ENCODE measurements at regions not wholly inside any gene's neighbourhood (a gene's known extent, or its start where the extent isn't known, plus 50 kb on each side); places are given as distances from the start of the nearest gene placed in this dataset.

DNA sequence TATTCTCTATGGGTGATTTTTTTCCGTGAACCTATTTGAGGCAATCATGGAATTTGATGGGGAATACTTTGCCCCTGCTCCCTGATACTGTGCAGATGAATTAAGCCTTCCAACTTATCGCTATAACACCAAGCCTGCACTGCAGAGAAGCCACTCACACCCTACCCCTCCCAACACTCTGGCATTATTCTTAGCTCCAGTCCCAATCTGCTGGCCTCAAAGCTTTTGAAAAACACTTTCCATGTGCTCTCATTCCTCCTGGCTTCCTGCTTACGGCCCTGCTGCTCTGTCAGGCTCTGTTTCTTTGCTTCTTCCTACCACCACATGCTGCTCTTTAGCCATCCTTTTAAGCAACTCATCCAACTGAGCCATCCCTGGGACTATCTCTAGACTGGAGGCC lies 327.8 kb upstream of the SLCO3A1 start:
- TF ChIP-seq, protein P1, sequence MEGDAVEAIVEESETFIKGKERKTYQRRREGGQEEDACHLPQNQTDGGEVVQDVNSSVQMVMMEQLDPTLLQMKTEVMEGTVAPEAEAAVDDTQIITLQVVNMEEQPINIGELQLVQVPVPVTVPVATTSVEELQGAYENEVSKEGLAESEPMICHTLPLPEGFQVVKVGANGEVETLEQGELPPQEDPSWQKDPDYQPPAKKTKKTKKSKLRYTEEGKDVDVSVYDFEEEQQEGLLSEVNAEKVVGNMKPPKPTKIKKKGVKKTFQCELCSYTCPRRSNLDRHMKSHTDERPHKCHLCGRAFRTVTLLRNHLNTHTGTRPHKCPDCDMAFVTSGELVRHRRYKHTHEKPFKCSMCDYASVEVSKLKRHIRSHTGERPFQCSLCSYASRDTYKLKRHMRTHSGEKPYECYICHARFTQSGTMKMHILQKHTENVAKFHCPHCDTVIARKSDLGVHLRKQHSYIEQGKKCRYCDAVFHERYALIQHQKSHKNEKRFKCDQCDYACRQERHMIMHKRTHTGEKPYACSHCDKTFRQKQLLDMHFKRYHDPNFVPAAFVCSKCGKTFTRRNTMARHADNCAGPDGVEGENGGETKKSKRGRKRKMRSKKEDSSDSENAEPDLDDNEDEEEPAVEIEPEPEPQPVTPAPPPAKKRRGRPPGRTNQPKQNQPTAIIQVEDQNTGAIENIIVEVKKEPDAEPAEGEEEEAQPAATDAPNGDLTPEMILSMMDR (IDR thresholded peaks at IDR 0.05): no peak
- no peak for TF ChIP-seq POLR2AphosphoS5 (IDR thresholded peaks at IDR 0.05; ENCODE audit: insufficient read depth in 1 of 2, low read depth in 1 of 2)
